HL-60/S4 (cell line): ENCODE measurements at regions not wholly inside any gene's neighbourhood (a gene's known extent, or its start where the extent isn't known, plus 50 kb on each side); places are given as distances from the start of the nearest gene placed in this dataset.

Experiments used
- in situ Hi-C: fragments of 300-500 bp; cut with MboI; formaldehyde crosslinking; loops from 2 replicates; pipeline ENCODE4 v1.14.3; 2022; ENCODE audit warnings: low sequenced_read_pairs

GRCh38 chr15:95647531-95648277 lies 682.8 kb upstream of the NR2F2 start:
- in situ Hi-C loops: no loop called here

- in situ Hi-C loops: no loop called here
Measured at GRCh38 chr15:95653361-95653805, 677.1 kb upstream of the NR2F2 start.

DNA sequence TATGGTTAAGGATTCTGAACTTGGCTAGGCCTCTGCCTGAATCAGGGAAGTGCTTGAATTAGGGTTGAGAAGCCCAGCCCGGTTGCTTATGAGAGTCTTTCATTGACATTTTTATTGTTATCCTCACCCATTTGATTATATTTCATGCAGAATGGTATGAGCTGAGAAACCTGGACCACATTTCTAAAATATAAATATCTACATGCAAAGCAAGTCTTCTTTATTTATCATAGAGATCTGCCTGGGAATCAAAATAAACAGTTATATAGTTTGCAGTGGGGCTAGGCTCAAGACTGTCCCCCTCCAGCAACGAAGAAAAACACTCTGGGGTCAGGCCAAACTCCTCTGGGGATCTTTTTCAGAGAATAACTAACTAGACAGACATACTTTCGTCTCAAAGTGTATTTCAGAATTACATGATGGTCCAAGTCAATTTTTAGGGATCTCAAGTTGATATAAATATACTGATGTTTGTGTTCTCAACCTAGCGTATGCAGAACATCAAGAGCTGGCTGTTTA lies 675.4 kb upstream of the NR2F2 start:
- in situ Hi-C loops: no loop called here

- in situ Hi-C loops: no loop called here
Measured at GRCh38 chr15:95656595-95656994, 673.9 kb upstream of the NR2F2 start.

DNA sequence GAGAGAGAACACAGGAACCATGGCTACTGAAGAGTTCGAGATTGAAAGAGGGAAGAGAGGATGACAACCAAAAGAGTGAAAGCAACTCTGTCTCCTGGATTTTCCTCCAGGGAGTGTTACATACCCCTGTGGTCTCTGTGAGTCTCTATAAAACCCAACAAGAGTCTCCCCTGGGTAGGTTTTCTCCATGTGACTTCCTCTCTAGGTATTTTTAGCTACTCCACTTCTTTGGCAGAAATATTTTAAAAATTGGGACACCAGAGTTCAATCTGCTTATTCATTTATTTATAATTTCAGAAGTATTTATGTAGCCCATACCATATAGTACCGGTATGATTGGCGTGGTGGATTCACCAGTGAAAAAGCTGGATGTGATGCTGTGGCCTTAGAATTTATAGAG lies 671.7 kb upstream of the NR2F2 start:
- in situ Hi-C loops: no loop called here

DNA sequence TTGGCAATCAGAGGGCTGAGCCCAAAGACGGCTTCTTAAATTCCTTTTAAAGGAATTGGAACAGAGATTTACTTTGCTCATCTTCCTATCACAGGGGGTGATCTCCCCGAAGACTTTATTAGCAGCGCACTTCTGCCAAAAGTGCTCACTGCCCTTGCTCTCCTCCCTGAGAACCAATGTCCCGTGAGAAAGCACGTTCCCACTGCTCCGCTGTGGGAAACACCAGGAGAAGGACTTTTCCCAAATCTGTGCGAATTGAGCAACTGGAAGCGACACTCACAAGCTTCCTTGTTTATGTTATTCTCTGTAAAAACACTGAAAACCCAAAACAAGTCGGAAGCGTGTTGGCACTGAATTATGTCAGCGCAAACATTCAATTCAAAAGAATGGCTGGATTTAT lies 670.8 kb upstream of the NR2F2 start:
- in situ Hi-C loops: no loop called here

- in situ Hi-C loops: no loop called here
Measured at GRCh38 chr15:95662638-95663037, 667.9 kb upstream of the NR2F2 start.

DNA sequence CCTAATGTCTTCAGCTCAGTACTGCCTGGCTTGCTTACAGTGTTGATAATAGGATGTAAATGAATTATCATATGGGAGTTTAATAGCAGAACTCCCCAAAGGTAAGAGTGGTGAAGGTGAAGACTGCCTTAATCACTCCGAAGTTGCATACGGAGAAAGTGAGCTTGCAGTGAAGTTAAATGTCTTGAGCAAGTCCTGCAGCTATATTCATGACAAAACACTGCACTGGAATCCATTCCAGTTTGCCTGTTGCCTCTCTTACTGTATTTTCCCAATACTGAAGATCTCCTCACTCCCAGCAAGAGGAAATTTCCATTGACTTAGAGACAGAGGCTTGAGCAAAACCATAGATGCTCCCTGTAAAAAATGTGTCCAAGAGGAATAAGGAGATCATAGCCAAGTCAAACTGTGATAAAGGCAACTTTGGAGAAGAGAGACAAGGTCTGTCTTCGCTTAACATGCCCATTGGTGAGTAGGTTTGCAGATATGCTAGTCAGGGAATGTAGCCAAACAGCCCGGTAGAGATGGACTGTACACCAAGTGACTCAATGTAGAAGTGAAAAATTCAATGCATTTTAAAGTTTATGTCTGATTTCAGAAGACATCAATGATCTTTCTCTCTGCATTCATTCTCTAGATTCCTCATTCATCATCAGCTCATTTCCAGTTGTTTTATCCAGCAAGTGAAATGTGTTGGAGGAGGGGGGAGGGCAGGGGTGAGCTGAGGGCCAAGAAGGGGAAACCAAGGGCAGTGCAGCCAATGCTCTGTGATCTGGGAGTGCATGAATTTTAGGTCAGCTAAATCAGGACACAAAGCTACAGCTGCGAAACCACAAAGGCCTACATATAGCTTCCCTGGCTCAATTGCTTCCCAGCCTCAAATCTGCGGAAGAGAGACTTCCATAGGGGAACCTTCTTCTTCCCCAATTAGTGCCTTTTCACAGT lies 667.1 kb upstream of the NR2F2 start:
- in situ Hi-C loops: no loop called here

DNA sequence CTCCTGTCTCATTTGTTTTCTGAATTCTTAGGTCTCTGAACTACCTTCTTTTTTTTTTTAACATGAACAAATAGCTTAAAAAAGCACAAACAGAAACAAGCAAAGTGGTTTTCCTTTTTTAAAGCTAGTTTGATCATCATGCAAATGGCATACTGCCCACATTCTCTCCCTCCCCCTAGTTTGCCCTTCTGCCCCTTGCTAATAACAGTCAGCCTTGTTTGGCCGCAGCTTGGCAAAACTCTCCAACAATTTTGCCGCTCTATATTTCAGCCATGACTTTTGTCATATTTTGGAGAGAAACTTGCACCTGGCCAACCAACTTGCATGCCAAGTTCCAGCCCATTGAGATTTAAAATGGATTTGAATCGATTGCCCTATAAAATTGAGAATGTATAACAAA lies 666.0 kb upstream of the NR2F2 start:
- in situ Hi-C loops: no loop called here

GRCh38 chr15:95669146-95669922 lies 661.2 kb upstream of the NR2F2 start:
- in situ Hi-C loops: no loop called here

- in situ Hi-C loops: no loop called here
Measured at GRCh38 chr15:95674031-95674430, 656.5 kb upstream of the NR2F2 start.

GRCh38 chr15:95676500-95676899 lies 654.0 kb upstream of the NR2F2 start:
- in situ Hi-C loops: no loop called here

GRCh38 chr15:95679847-95680582 lies 650.5 kb upstream of the NR2F2 start:
- in situ Hi-C loops: no loop called here

- in situ Hi-C loops: no loop called here
Measured at GRCh38 chr15:95680728-95681127, 649.8 kb upstream of the NR2F2 start.

GRCh38 chr15:95681836-95682544 lies 648.5 kb upstream of the NR2F2 start:
- in situ Hi-C loops: no loop called here

- in situ Hi-C loops: no loop called here
Measured at GRCh38 chr15:95684126-95684525, 646.4 kb upstream of the NR2F2 start.

DNA sequence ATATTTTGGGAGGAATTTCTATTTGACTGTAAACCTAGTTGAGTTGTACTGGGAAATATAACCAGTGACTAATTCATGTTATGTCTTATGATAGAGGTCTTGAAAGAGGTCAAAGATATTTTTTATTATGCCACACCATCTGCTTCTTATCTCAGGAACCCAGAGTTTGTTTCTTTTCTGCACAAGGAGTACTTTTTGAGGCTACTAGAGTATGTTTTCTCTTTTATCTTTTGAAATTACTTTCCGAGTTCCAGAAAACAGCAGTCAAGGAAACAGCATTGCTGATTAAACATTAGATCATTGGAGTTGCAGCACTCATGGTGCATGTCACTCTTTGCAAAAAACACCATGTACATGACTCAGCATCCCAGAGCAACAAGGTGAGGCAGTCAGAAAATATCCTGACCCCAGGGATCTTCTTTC lies 645.8 kb upstream of the NR2F2 start:
- in situ Hi-C loops: no loop called here

DNA sequence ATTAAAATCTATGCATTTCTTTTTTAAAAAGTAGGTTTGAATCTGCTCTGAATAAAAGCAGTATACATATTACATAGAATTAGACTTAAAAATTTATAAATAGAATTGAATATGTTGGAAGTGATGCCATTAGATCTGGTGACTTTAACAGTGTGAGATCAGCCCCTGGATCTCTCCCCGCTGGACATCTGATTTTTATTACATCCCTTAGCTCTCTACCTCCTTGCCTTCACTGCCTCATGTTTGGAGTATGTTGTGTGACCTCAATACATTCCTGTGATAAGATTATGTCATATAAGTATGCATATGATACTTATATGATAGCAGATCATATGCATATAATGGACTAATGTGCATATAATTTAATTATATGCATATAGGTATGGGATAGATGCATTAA lies 643.4 kb upstream of the NR2F2 start:
- in situ Hi-C loops: no loop called here

DNA sequence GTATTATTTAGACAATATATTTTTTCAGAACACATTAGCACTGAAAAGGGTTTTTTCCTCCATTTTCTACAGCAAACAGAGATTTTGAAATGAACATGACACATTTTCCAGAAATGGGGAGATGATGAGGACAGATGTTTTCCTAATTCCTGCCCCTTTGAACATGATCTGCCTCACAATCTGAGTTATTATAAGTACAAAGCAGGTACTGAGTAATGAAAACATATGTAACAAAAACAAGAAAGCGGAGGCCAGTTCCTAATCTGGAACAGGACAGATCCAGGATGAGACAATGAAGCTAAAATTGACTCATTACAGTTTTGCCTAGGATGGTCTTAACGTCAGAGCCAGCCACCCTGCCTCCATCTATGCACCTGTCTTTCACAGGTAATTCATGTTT lies 642.8 kb upstream of the NR2F2 start:
- in situ Hi-C loops: no loop called here
